ENCODE measurements at regions not wholly inside any gene's neighbourhood (a gene's known extent, or its start where the extent isn't known, plus 50 kb on each side); places are given as distances from the start of the nearest gene placed in this dataset.

GRCh38 chr22:49533886-49534285, 293.8 kb downstream of the BRD1 start:
- Histone ChIP-seq H3K4me2 (ENCODE audit: insufficient read depth, low read length, poor library complexity, severe bottlenecking) (no peak overlapping the region), H2AFZ (ENCODE audit: low read length) (no peak overlapping the region), H2AK5ac (ENCODE audit: low read depth, low read length) (peak overlapping the region; percentile 34)

DNA sequence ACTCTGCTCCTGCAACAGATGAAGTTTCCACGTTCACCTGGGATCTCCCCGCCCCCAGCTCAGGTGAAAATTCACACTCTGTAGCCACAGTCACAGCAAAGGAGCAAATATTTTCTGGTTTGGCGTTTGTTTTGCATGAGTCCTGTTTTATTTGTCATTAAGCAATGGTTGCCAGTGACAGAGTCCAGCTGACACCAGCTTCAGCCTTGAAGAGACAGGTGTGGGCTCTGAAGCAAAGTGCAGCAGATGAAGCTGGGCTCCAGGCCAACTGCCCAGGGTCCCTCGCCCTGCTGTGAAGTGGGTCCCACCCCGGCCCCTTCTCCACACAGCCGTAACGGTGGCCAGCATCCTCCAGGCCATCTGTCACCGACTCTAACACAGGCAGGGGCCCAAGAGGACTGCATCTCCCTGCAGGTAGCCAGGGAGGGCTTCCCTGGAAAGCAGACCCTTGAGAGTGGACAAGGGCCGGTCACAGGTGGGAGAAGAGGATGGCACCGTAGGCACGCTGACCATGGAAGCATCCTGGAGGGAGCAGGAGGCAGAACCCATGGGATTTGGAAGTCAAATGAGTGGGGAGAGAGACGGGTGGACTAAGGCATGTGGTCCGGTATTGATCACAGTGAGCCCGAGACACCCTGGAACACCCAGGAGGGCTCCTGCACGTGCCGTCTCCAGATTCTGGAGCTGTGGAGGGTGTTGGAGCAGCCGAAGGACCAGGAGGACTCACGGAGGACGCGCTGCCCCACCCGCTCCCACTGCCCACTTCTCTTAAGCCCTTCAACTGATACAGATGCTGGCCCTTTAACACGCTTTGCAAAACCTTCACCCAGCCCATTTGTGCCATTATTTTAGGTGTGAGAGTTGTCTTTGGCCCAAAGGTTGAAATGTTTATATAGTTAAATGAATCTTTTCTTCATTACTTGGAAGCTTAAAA, 294.5 kb downstream of the BRD1 start:
- Histone ChIP-seq H3K36me3 (replicated peaks in 1 of 2; ENCODE audit: control insufficient read depth in 2 of 2, insufficient read depth in 2 of 2, low read length in 2 of 2) (no peaks in the 10 kb centered on the region), H2BK15ac (ENCODE audit: low read length) (peak overlapping the region; percentile 19), H2AFZ (ENCODE audit: low read length) (no peak overlapping the region), H3K4me1 (ENCODE audit: control insufficient read depth in 2 of 2, insufficient read depth in 1 of 2, low read depth in 1 of 2, low read length in 2 of 2) (peaks cover 5 to 12% of the 10 kb centered on the region in 2 donors), H2BK12ac (ENCODE audit: low read length) (no peak overlapping the region), H3K23ac (ENCODE audit: low read depth, low read length, poor library complexity) (no peak overlapping the region), H4K91ac (ENCODE audit: low read depth, low read length, poor library complexity) (no peak overlapping the region), H3K79me1 (ENCODE audit: low read depth, low read length) (no peaks in the 10 kb centered on the region), H3K18ac (ENCODE audit: low read length) (no peak overlapping the region), H3K27me3 (ENCODE audit: control insufficient read depth in 3 of 3, insufficient read depth in 3 of 3, low read depth in 1 of 3, low read length in 3 of 3) (peaks cover 0 to 9% (median 0%) of the 10 kb centered on the region in 3 experiments), H3K4ac (ENCODE audit: low read length) (no peak overlapping the region), H2AK5ac (ENCODE audit: low read depth, low read length) (peak overlapping the region; percentile 30), H3K4me3 (ENCODE audit: low read length in 2 of 2) (no peak overlapping the region), H3K9ac (ENCODE audit: low read depth, low read length, poor library complexity) (no peak overlapping the region), H3K27ac (replicated peaks; ENCODE audit: low read length) (no peak overlapping the region), H2BK120ac (ENCODE audit: low read depth, low read length) (no peak overlapping the region), H4K8ac (ENCODE audit: low read depth, low read length) (no peak overlapping the region), H3K4me2 (ENCODE audit: insufficient read depth, low read length, poor library complexity, severe bottlenecking) (no peak overlapping the region), H2BK5ac (ENCODE audit: low read length) (peak overlapping the region; percentile 46), H3K9me3 (replicated peaks in 1 of 2; ENCODE audit: control insufficient read depth in 2 of 2, insufficient read depth in 1 of 2, low read depth in 1 of 2, low read length in 2 of 2) (peaks cover 0 to 6% of the 10 kb centered on the region in 2 donors), H3K14ac (ENCODE audit: low read length) (no peak overlapping the region)
- no CpG with 5 or more reads among the region's 22 CpGs for WGBS, 2 donors (ENCODE audit: extremely low coverage in 2 of 2, insufficient read length in 2 of 2, insufficient replicate concordance in 1 of 2)
- no peak for DNase-seq (ENCODE audit: low spot score)

More at GRCh38 chr22:49533886-49534285, 293.8 kb downstream of the BRD1 start:
- Histone ChIP-seq H4K8ac (ENCODE audit: low read depth, low read length) (no peak overlapping the region), H2BK120ac (ENCODE audit: low read depth, low read length) (no peak overlapping the region), H3K9ac (ENCODE audit: low read depth, low read length, poor library complexity) (no peak overlapping the region), H3K14ac (ENCODE audit: low read length) (no peak overlapping the region), H2BK15ac (ENCODE audit: low read length) (peak overlapping the region; percentile 35), H4K91ac (ENCODE audit: low read depth, low read length, poor library complexity) (no peak overlapping the region), H3K79me1 (ENCODE audit: low read depth, low read length) (no peaks in the 10 kb centered on the region), H3K36me3 (replicated peaks in 1 of 2; ENCODE audit: control insufficient read depth in 2 of 2, insufficient read depth in 2 of 2, low read length in 2 of 2) (no peaks in the 10 kb centered on the region), H3K4me3 (ENCODE audit: low read length in 2 of 2) (no peak overlapping the region), H3K27me3 (ENCODE audit: control insufficient read depth in 3 of 3, insufficient read depth in 3 of 3, low read depth in 1 of 3, low read length in 3 of 3) (peaks cover 0 to 9% (median 0%) of the 10 kb centered on the region in 3 experiments), H2BK5ac (ENCODE audit: low read length) (no peak overlapping the region), H3K18ac (ENCODE audit: low read length) (peak overlapping the region; percentile 72), H3K23ac (ENCODE audit: low read depth, low read length, poor library complexity) (no peak overlapping the region), H2BK12ac (ENCODE audit: low read length) (no peak overlapping the region), H3K4me1 (ENCODE audit: control insufficient read depth in 2 of 2, insufficient read depth in 1 of 2, low read depth in 1 of 2, low read length in 2 of 2) (peaks cover 5 to 12% of the 10 kb centered on the region in 2 donors), H3K27ac (replicated peaks; ENCODE audit: low read length) (no peak overlapping the region), H3K9me3 (replicated peaks in 1 of 2; ENCODE audit: control insufficient read depth in 2 of 2, insufficient read depth in 1 of 2, low read depth in 1 of 2, low read length in 2 of 2) (peaks cover 0 to 6% of the 10 kb centered on the region in 2 donors), H3K4ac (ENCODE audit: low read length) (no peak overlapping the region)
- WGBS, 2 donors (ENCODE audit: extremely low coverage in 2 of 2, insufficient read length in 2 of 2, insufficient replicate concordance in 1 of 2), result no CpG with 5 or more reads among the region's 19 CpGs
- DNase-seq (ENCODE audit: low spot score), result no peak

- no CpG with 5 or more reads among the region's 11 CpGs for WGBS, 2 donors (ENCODE audit: extremely low coverage in 2 of 2, insufficient read length in 2 of 2, insufficient replicate concordance in 1 of 2)
- Histone ChIP-seq H2AK5ac (ENCODE audit: low read depth, low read length) (peak overlapping the region; percentile 26), H3K79me1 (ENCODE audit: low read depth, low read length) (no peaks in the 10 kb centered on the region), H3K4me1 (ENCODE audit: control insufficient read depth in 2 of 2, insufficient read depth in 1 of 2, low read depth in 1 of 2, low read length in 2 of 2) (peaks cover 2 to 6% of the 10 kb centered on the region in 2 donors), H3K27ac (replicated peaks; ENCODE audit: low read length) (no peak overlapping the region), H3K9ac (ENCODE audit: low read depth, low read length, poor library complexity) (no peak overlapping the region), H2BK15ac (ENCODE audit: low read length) (no peak overlapping the region), H3K4me3 (ENCODE audit: low read length in 2 of 2) (no peak overlapping the region), H4K8ac (ENCODE audit: low read depth, low read length) (no peak overlapping the region), H2BK120ac (ENCODE audit: low read depth, low read length) (no peak overlapping the region), H4K91ac (ENCODE audit: low read depth, low read length, poor library complexity) (no peak overlapping the region), H3K14ac (ENCODE audit: low read length) (no peak overlapping the region), H3K4ac (ENCODE audit: low read length) (no peak overlapping the region), H2AFZ (ENCODE audit: low read length) (no peak overlapping the region), H3K27me3 (ENCODE audit: control insufficient read depth in 3 of 3, insufficient read depth in 3 of 3, low read depth in 1 of 3, low read length in 3 of 3) (peaks cover 0 to 7% (median 0%) of the 10 kb centered on the region in 3 experiments), H2BK12ac (ENCODE audit: low read length) (no peak overlapping the region), H2BK5ac (ENCODE audit: low read length) (peak overlapping the region; percentile 15), H3K9me3 (replicated peaks in 1 of 2; ENCODE audit: control insufficient read depth in 2 of 2, insufficient read depth in 1 of 2, low read depth in 1 of 2, low read length in 2 of 2) (peaks cover 0 to 6% of the 10 kb centered on the region in 2 donors), H3K23ac (ENCODE audit: low read depth, low read length, poor library complexity) (no peak overlapping the region), H3K4me2 (ENCODE audit: insufficient read depth, low read length, poor library complexity, severe bottlenecking) (no peak overlapping the region), H3K18ac (ENCODE audit: low read length) (peak overlapping the region; percentile 21), H3K36me3 (replicated peaks in 1 of 2; ENCODE audit: control insufficient read depth in 2 of 2, insufficient read depth in 2 of 2, low read length in 2 of 2) (no peaks in the 10 kb centered on the region)
- no peak for DNase-seq (ENCODE audit: low spot score)
Observed at GRCh38 chr22:49531368-49531791, 296.3 kb downstream of the BRD1 start.

DNA sequence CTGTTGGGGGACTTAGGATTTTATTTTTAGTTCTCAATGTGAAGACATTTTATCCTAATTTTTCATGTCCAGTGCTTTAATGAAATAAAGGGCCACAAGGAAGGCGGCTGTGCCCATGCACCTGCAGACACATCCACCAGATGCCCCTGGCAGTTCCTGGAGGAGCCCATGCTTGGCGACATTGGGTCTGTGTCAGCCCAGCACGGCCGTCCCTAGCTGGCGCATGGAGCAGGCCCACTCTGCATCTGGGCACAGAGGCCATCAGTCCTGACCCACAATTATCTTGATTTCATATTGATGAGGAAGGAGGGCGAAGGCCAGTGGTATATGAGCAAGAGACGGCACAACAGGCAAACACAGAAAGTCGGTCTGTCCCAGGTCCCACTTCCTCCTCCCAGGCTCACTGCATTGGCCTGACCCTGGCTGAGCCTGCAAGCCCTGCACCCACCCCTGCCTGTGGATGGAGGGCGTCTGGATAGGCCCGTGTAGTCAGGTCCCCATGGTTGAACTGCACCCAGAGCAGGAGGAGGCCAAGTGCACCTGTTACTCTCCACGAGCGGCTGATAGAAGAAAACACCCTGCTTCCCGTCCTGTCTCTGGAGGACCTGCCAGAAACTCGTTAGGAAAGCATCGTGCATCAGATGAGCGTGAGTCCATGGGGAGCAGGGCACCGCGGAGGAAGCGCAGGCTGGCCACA, 296.9 kb downstream of the BRD1 start:
- Histone ChIP-seq H3K4ac (ENCODE audit: low read length) (no peak overlapping the region), H4K8ac (ENCODE audit: low read depth, low read length) (no peak overlapping the region), H3K9me3 (replicated peaks in 1 of 2; ENCODE audit: control insufficient read depth in 2 of 2, insufficient read depth in 1 of 2, low read depth in 1 of 2, low read length in 2 of 2) (peaks cover 0 to 6% of the 10 kb centered on the region in 2 donors), H2BK12ac (ENCODE audit: low read length) (no peak overlapping the region), H3K9ac (ENCODE audit: low read depth, low read length, poor library complexity) (no peak overlapping the region), H3K18ac (ENCODE audit: low read length) (peak overlapping the region; percentile 52), H2AK5ac (ENCODE audit: low read depth, low read length) (no peak overlapping the region), H2BK15ac (ENCODE audit: low read length) (no peak overlapping the region), H3K36me3 (replicated peaks in 1 of 2; ENCODE audit: control insufficient read depth in 2 of 2, insufficient read depth in 2 of 2, low read length in 2 of 2) (no peaks in the 10 kb centered on the region), H2AFZ (ENCODE audit: low read length) (no peak overlapping the region), H3K14ac (ENCODE audit: low read length) (peak overlapping the region; percentile 73), H3K27ac (replicated peaks; ENCODE audit: low read length) (no peak overlapping the region), H3K4me3 (ENCODE audit: low read length in 2 of 2) (no peak overlapping the region), H3K4me2 (ENCODE audit: insufficient read depth, low read length, poor library complexity, severe bottlenecking) (no peak overlapping the region), H4K91ac (ENCODE audit: low read depth, low read length, poor library complexity) (no peak overlapping the region), H3K79me1 (ENCODE audit: low read depth, low read length) (no peaks in the 10 kb centered on the region), H3K23ac (ENCODE audit: low read depth, low read length, poor library complexity) (peak overlapping the region; percentile 21), H3K4me1 (ENCODE audit: control insufficient read depth in 2 of 2, insufficient read depth in 1 of 2, low read depth in 1 of 2, low read length in 2 of 2) (peaks cover 0 to 4% of the 10 kb centered on the region in 2 donors), H3K27me3 (ENCODE audit: control insufficient read depth in 3 of 3, insufficient read depth in 3 of 3, low read depth in 1 of 3, low read length in 3 of 3) (peaks cover 0 to 7% (median 0%) of the 10 kb centered on the region in 3 experiments), H2BK120ac (ENCODE audit: low read depth, low read length) (no peak overlapping the region), H2BK5ac (ENCODE audit: low read length) (no peak overlapping the region)
- no CpG with 5 or more reads among the region's 19 CpGs for WGBS, 2 donors (ENCODE audit: extremely low coverage in 2 of 2, insufficient read length in 2 of 2, insufficient replicate concordance in 1 of 2)
- no peak for DNase-seq (ENCODE audit: low spot score)
